DOHH2 (cell line): ENCODE measurements at regions not wholly inside any gene's neighbourhood (a gene's known extent, or its start where the extent isn't known, plus 50 kb on each side); places are given as distances from the start of the nearest gene placed in this dataset.

Source experiments
- H3F3A ChIP-seq: fragments of 200-600 bp; sonication (generic), shearing (Covaris generic); 2 replicates; pipeline ENCODE4 v1.6.0; 2016; ENCODE audit warnings: antibody characterized with exemption, mild to moderate bottlenecking; ENCODE audit not compliant: control insufficient read depth, insufficient read depth
- H3K27ac ChIP-seq: fragments of 200-600 bp; sonication (generic); 2 replicates; pipeline ENCODE4 v1.5.1; 2014; ENCODE audit warnings: low read depth, mild to moderate bottlenecking, low read length, moderate library complexity
- H3K27me3 ChIP-seq: fragments of 200-600 bp; sonication (generic); 2 replicates; pipeline ENCODE4 v1.6.1; 2014; ENCODE audit warnings: mild to moderate bottlenecking, low read length, mixed read lengths; ENCODE audit not compliant: control insufficient read depth
- H3K36me3 ChIP-seq: fragments of 200-600 bp; sonication (generic); 2 replicates; pipeline ENCODE4 v1.6.1; 2014; ENCODE audit warnings: mild to moderate bottlenecking, low read length, moderate library complexity, mixed read lengths; ENCODE audit not compliant: control insufficient read depth
- H3K4me1 ChIP-seq: fragments of 200-600 bp; sonication (generic); 2 replicates; pipeline ENCODE4 v1.6.1; 2014; ENCODE audit warnings: mild to moderate bottlenecking, low read length, mixed read lengths; ENCODE audit not compliant: control insufficient read depth
- H3K4me2 ChIP-seq: fragments of 200-600 bp; sonication (generic); 2 replicates; pipeline ENCODE4 v1.6.0; 2014; ENCODE audit warnings: mild to moderate bottlenecking, low read length, moderate library complexity
- H3K4me3 ChIP-seq: fragments of 200-600 bp; sonication (generic); 2 replicates; pipeline ENCODE4 v1.5.1; 2014; ENCODE audit warnings: mild to moderate bottlenecking, low read length, mixed read lengths
- H3K79me2 ChIP-seq: fragments of 200-600 bp; sonication (generic); 2 replicates; pipeline ENCODE4 v1.6.1; 2014; ENCODE audit warnings: mild to moderate bottlenecking, low read length, mixed read lengths; ENCODE audit not compliant: control insufficient read depth
- H3K9me2 ChIP-seq: fragments of 200-600 bp; sonication (generic); replicated peaks from 2 replicates; pipeline ENCODE4 v1.6.1; 2014; ENCODE audit warnings: mild to moderate bottlenecking, low read length, mixed read lengths; ENCODE audit not compliant: control insufficient read depth
- H3K9me3 ChIP-seq: fragments of 200-600 bp; sonication (generic); 2 replicates; pipeline ENCODE4 v1.6.1; 2014; ENCODE audit warnings: antibody characterized with exemption, low read length, mixed read lengths; ENCODE audit not compliant: control insufficient read depth, insufficient read depth
- H4K20me1 ChIP-seq: fragments of 200-600 bp; sonication (generic); 2 replicates; pipeline ENCODE4 v1.6.0; 2014; ENCODE audit warnings: low read depth, mild to moderate bottlenecking, antibody characterized with exemption, low read length, moderate library complexity; ENCODE audit not compliant: control insufficient read depth, insufficient read depth
- CTCF ChIP-seq: fragments of 200-600 bp; sonication (generic); IDR thresholded peaks from one replicate; pipeline ENCODE4 v1.5.1; 2014; ENCODE audit warnings: antibody characterized with exemption, mild to moderate bottlenecking, low read depth, low read length; ENCODE audit not compliant: poor library complexity, severe bottlenecking
- EZH2phosphoT487 ChIP-seq: fragments of 200-600 bp; sonication (generic); IDR thresholded peaks from 2 replicates; pipeline ENCODE4 v1.6.1; 2017; ENCODE audit warnings: borderline replicate concordance, mild to moderate bottlenecking, antibody characterized with exemption, low read length, moderate library complexity, mixed read lengths

DNA sequence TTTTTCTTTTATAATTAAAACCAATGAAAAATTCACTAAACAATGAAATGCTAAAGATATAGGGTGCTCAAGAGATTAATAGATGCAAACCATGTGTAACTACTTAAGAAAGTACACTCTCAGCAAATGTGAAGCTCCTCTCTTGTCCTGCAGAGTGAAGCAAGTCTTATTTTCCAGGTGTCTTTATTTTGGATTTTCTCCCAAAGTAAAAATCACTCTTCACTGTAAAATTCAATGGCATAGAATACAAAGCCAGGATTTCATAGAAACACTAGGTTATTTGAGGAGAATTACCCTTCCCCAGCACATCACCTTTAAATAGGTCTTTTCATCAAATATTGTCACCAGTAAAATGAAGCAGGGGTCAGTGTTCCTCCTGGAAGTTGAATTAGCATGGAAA lies 57.0 kb upstream of the GIMD1 start:
- H3K9me3 ChIP-seq, result no peaks in the 10 kb centered on the region
- no peaks in the 10 kb centered on the region for H3K9me2 ChIP-seq
- no peaks in the 10 kb centered on the region for H3K4me1 ChIP-seq
- no peak overlapping the region for H3K27ac ChIP-seq
- no peaks in the 10 kb centered on the region for H3F3A ChIP-seq
- no peak overlapping the region for H3K4me3 ChIP-seq
- no peaks in the 10 kb centered on the region; the same call in 1 of the 2 replicates for H3K27me3 ChIP-seq
- H3K79me2 ChIP-seq, result no peaks in the 10 kb centered on the region
- no peaks in the 10 kb centered on the region for H3K36me3 ChIP-seq
- H3K4me2 ChIP-seq, result no peak overlapping the region
- TF ChIP-seq CTCF, result no peak
- H4K20me1 ChIP-seq, result no peaks in the 10 kb centered on the region

- H3K4me3 ChIP-seq, result no peak overlapping the region
- no peaks in the 10 kb centered on the region; the same call in 1 of the 2 replicates for H3K27me3 ChIP-seq
- H3K79me2 ChIP-seq, result no peaks in the 10 kb centered on the region
- H3K27ac ChIP-seq, result no peak overlapping the region
- H4K20me1 ChIP-seq, result no peaks in the 10 kb centered on the region
- no peak overlapping the region for H3K4me2 ChIP-seq
- H3F3A ChIP-seq, result no peaks in the 10 kb centered on the region
- H3K36me3 ChIP-seq, result no peaks in the 10 kb centered on the region
- no peaks in the 10 kb centered on the region for H3K9me3 ChIP-seq
- no peaks in the 10 kb centered on the region for H3K9me2 ChIP-seq
- no peaks in the 10 kb centered on the region for H3K4me1 ChIP-seq
- no peak for TF ChIP-seq EZH2phosphoT487
- no peak for TF ChIP-seq CTCF
Observed at GRCh38 chr4:106424426-106424825, 55.8 kb upstream of the GIMD1 start.

DNA sequence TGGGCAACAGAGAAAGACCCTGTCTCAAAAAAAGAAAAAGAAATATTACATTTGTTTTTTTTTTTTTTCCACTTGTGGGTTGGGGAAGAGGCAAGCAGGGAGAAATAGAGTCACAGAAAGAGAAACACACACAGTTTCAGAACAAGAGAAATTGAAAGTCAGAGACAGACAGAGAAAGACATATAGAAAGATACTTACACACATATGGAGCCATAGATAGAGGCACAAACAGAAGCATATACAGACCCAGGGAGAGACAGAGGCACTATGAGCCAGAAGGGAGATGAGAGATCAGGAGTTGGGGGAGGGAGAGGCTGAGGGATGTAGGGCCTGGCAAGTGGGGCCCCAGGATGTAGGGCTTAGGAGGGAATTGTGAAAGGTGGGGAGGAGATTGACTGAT lies 55.2 kb upstream of the GIMD1 start:
- H3K9me3 ChIP-seq, result no peaks in the 10 kb centered on the region
- no peaks in the 10 kb centered on the region for H3K79me2 ChIP-seq
- H4K20me1 ChIP-seq, result no peaks in the 10 kb centered on the region
- no peaks in the 10 kb centered on the region for H3K36me3 ChIP-seq
- H3K4me1 ChIP-seq, result no peaks in the 10 kb centered on the region
- no peaks in the 10 kb centered on the region for H3K9me2 ChIP-seq
- TF ChIP-seq CTCF, result no peak
- TF ChIP-seq EZH2phosphoT487, result no peak
- no peaks in the 10 kb centered on the region for H3F3A ChIP-seq
- no peaks in the 10 kb centered on the region; the same call in 1 of the 2 replicates for H3K27me3 ChIP-seq
- H3K4me3 ChIP-seq, result no peak overlapping the region
- H3K4me2 ChIP-seq, result no peak overlapping the region
- no peak overlapping the region for H3K27ac ChIP-seq

GRCh38 chr4:106422766-106423165 lies 54.2 kb upstream of the GIMD1 start:
- H3K27ac ChIP-seq, result no peak overlapping the region
- H3F3A ChIP-seq, result no peaks in the 10 kb centered on the region
- no peak for TF ChIP-seq CTCF
- TF ChIP-seq EZH2phosphoT487, result no peak
- no peaks in the 10 kb centered on the region for H3K79me2 ChIP-seq
- no peak overlapping the region for H3K4me3 ChIP-seq
- H3K9me3 ChIP-seq, result no peaks in the 10 kb centered on the region
- H3K27me3 ChIP-seq, result no peaks in the 10 kb centered on the region; the same call in 1 of the 2 replicates
- H4K20me1 ChIP-seq, result no peaks in the 10 kb centered on the region
- no peaks in the 10 kb centered on the region for H3K36me3 ChIP-seq
- H3K4me2 ChIP-seq, result no peak overlapping the region
- no peaks in the 10 kb centered on the region for H3K4me1 ChIP-seq
- no peaks in the 10 kb centered on the region for H3K9me2 ChIP-seq
